Heart right ventricle (tissue), 16 donors: ENCODE measurements at regions not wholly inside any gene's neighbourhood (a gene's known extent, or its start where the extent isn't known, plus 50 kb on each side); places are given as distances from the start of the nearest gene placed in this dataset.

Experiments used
- ATAC-seq, 8 donors: fragments of 200-7000 bp; cut with Tn5 transposase; one replicate each; pipeline ENCODE4 v1.9.1; 2020; ENCODE audit warnings: mild to moderate bottlenecking in 8 of 8, moderate library complexity in 8 of 8, moderate number of reproducible peaks in 1 of 8
- DNase-seq, 2 donors: peaks; one replicate each; pipeline ENCODE4 v3.0.0-alpha.2; 2020
- H3K27ac ChIP-seq, 10 donors: fragments of 200-600 bp; sonication (generic) in 2 of 10; one replicate each; pipeline versions ENCODE4 v1.5.0 to v1.8.0; 2020 to 2022; ENCODE audit warnings: mild to moderate bottlenecking in 3 of 10
- H3K27me3 ChIP-seq, 7 donors: fragments of 200-600 bp; one replicate each; pipeline ENCODE4 v1.8.0; 2021 to 2022; ENCODE audit warnings: mild to moderate bottlenecking in 2 of 7
- H3K36me3 ChIP-seq, 9 donors: fragments of 200-600 bp; sonication (generic) in 1 of 9; one replicate each; pipeline versions ENCODE4 v1.5.0 to v1.8.0; 2020 to 2022; ENCODE audit warnings: mild to moderate bottlenecking in 2 of 9
- H3K4me1 ChIP-seq, 9 donors: fragments of 200-600 bp; sonication (generic) in 1 of 9; one replicate each; pipeline versions ENCODE4 v1.5.0 to v1.8.0; 2020 to 2022; ENCODE audit warnings: mild to moderate bottlenecking in 4 of 9
- H3K4me3 ChIP-seq, 10 donors: fragments of 200-600 bp; sonication (generic) in 2 of 10; one replicate each; pipeline versions ENCODE4 v1.5.0 to v1.8.0; 2020 to 2022; ENCODE audit warnings: mild to moderate bottlenecking in 7 of 10, moderate library complexity in 2 of 10
- H3K9me3 ChIP-seq, 11 donors: fragments of 200-600 bp in 10 of 11; sonication (generic) in 2 of 11; one replicate each; pipeline versions ENCODE4 v1.5.0 to v1.8.0; 2013 to 2022; ENCODE audit warnings: mild to moderate bottlenecking in 2 of 11, control low read depth in 1 of 11, moderate library complexity in 1 of 11
- WGBS, 2 donors: extraction: QIAGEN DNeasy Blood & Tissue Kit; methylation state at CpG; one replicate each; pipeline ENCODE4 v1.1.7; 2013; ENCODE audit warnings: inconsistent platforms in 1 of 2; 5-methylcytosine and 5-hydroxymethylcytosine counted together
- intact Hi-C, 10 donors: fragments of 100-400 bp; cut with DNase I; formaldehyde crosslinking; loops; one replicate each; pipeline versions ENCODE4 v1.11.1 to v1.14.2; 2022
- TF ChIP-seq, protein P1 (sequence below), 9 donors: fragments of 200-600 bp; sonication (generic) in 2 of 9; IDR thresholded peaks; one replicate each; pipeline versions ENCODE4 v1.5.0 to v1.8.0; 2021 to 2022; ENCODE audit warnings: antibody characterized with exemption in 9 of 9, mild to moderate bottlenecking in 5 of 9, moderate library complexity in 1 of 9
- donor health status: Arrhythmogenic right ventricular cardiomyopathy.
- donor health status: ischemic (EF 13 %, LVEDD 7.1; RV severe dilation, severe dysfunction).
- donor health status: healthy with polysubstance abuse.
- donor health status: DM: no; HTN: yes; CAD: no.
- donor health status: DM: no; HTN: no; CAD: no.
- donor health status: ischemic (EF 25% LVEDD 6.9; RV normal size, moderate dysfunction).
- donor health status: ischemic (EF 25% LVEDD 5.7; RV mildly dilated, moderate dysfunction).
- donor health status: healthy.
- donor health status: DM: yes; HTN: yes; CAD: no.
- donor health status: Ischemic cardiomyopathy.
- donor health status: ischemic (EF 35%, LVEDD 5.7; RV mildly dilated, moderate dysfunction).
- donor health status: nonischemic (EF 11% LVEDD 7.7; RV severe dilation, severe dysfunction).
- donor health status: DM: yes; HTN: yes; CAD: no.
- donor health status: PGD.
- donor health status: ischemic (EF 29% LVEDD 5.4; RV normal size, mild dysfunction).
- donor health status: nonischemic (EF 23%, LVEDD 6.1; RV moderate dilation, normal function).

DNA sequence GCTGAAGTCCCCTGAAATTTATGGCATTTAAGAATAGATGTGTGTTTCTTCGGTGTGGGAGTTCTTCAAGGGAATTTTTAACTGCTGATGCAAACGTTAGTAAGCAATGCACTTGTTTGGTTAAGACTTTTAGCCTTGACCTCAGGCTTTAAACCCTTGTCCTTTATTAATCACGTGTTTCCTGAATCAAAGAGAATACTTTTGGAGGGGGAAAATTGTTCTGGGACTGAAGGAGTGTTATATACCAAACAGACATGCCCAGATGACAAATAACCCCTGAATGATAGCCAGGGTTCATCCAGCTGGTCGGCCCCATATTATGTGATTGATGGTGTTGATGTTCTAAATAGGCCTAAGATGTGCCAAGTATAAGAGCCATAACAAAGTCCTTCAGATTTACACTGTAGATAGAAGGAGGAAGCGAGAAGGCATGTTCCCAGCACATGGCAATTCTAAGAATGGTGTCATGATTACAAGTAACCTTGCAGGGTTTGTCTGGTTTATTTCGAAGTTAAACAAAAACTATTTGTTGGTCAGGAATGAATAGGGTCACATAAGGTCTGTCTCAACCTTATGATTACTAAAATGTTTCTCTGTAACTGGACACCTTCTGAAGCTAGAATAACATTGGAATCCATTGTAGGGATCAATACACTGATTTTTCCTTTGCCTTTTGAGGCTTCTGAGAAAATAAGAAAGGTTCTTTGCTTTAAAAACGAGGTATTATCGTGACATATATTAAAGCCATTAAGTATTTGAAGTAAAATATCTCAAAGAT lies 124.2 kb upstream of the SEM1 start:
- 47 to 49% methylated on average over 8 of the region's 8 CpGs for WGBS, 2 donors
- ATAC-seq: no peak
- intact Hi-C loops: no loop called here
- TF ChIP-seq, protein P1, sequence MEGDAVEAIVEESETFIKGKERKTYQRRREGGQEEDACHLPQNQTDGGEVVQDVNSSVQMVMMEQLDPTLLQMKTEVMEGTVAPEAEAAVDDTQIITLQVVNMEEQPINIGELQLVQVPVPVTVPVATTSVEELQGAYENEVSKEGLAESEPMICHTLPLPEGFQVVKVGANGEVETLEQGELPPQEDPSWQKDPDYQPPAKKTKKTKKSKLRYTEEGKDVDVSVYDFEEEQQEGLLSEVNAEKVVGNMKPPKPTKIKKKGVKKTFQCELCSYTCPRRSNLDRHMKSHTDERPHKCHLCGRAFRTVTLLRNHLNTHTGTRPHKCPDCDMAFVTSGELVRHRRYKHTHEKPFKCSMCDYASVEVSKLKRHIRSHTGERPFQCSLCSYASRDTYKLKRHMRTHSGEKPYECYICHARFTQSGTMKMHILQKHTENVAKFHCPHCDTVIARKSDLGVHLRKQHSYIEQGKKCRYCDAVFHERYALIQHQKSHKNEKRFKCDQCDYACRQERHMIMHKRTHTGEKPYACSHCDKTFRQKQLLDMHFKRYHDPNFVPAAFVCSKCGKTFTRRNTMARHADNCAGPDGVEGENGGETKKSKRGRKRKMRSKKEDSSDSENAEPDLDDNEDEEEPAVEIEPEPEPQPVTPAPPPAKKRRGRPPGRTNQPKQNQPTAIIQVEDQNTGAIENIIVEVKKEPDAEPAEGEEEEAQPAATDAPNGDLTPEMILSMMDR (IDR thresholded peaks at IDR 0.05): no peak
- no peaks in the 10 kb centered on the region for H3K9me3 ChIP-seq
- DNase-seq: no peak
- no peaks in the 10 kb centered on the region for H3K27me3 ChIP-seq
- H3K4me1 ChIP-seq: peaks cover 0 to 16% (median 0%) of the 10 kb centered on the region in 9 donors
- no peaks in the 10 kb centered on the region for H3K36me3 ChIP-seq
- H3K27ac ChIP-seq: no peak overlapping the region
- H3K4me3 ChIP-seq: no peak overlapping the region

DNA sequence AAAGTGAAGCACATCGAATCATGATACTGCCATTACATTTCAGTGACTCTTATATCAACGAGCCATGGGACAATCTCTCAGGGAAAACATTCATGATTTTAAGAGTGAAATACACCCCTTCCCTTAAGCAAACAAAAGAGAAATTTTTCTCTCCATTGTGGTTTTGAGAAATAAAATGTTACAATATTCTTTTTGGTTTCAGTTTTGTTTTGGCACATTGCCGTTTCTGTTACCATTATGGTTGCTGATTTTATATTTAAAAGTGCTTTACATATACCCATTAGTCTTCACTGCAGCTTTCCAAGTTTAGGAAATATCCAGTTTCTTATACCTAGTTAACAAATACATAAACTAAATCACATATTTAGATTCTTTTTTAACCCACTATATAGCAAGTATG lies 126.8 kb upstream of the SEM1 start:
- H3K36me3 ChIP-seq: no peaks in the 10 kb centered on the region
- no peaks in the 10 kb centered on the region for H3K27me3 ChIP-seq
- no peak for ATAC-seq
- no peaks in the 10 kb centered on the region for H3K9me3 ChIP-seq
- peaks cover 0 to 16% (median 0%) of the 10 kb centered on the region in 9 donors for H3K4me1 ChIP-seq
- H3K4me3 ChIP-seq: peak overlapping the region in 1 of 10 donors; percentile 8
- TF ChIP-seq, protein P1 (IDR thresholded peaks at IDR 0.05): no peak
- H3K27ac ChIP-seq: no peak overlapping the region
- intact Hi-C loops: no loop called here
- 73 to 85% methylated on average over 3 of the region's 3 CpGs for WGBS, 2 donors
- no peak for DNase-seq

DNA sequence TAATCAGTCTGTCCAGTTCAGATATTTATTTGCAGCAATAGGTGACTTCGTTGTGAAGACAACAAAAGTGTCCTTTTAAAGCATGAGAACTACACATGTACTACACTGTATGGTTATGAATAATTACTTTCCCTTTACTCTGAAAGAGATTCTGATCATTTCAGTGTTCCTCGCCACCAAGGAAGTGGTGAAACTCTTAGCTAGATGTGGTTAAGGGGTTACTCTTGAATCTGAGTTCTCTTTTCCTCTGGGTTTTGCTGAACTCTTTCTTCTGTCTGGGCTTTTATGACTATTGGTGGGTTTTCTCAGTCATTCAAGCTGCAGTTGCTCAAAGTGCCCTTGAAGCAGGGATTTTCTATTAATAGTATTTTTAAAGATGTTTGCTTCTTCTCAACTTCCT lies 127.9 kb upstream of the SEM1 start:
- peak in 1 of 8 donors; percentile 42 for ATAC-seq
- intact Hi-C loops: no loop called here
- H3K4me1 ChIP-seq: peaks cover 0 to 16% (median 0%) of the 10 kb centered on the region in 9 donors
- H3K4me3 ChIP-seq: no peak overlapping the region
- TF ChIP-seq, protein P1 (IDR thresholded peaks at IDR 0.05): no peak
- peak overlapping the region in 2 of 10 donors; percentile 3 to 21 for H3K27ac ChIP-seq
- H3K27me3 ChIP-seq: no peaks in the 10 kb centered on the region
- WGBS, 2 donors: 59 to 64% methylated on average over 2 of the region's 2 CpGs
- H3K9me3 ChIP-seq: no peaks in the 10 kb centered on the region
- DNase-seq: no peak
- no peaks in the 10 kb centered on the region for H3K36me3 ChIP-seq

DNA sequence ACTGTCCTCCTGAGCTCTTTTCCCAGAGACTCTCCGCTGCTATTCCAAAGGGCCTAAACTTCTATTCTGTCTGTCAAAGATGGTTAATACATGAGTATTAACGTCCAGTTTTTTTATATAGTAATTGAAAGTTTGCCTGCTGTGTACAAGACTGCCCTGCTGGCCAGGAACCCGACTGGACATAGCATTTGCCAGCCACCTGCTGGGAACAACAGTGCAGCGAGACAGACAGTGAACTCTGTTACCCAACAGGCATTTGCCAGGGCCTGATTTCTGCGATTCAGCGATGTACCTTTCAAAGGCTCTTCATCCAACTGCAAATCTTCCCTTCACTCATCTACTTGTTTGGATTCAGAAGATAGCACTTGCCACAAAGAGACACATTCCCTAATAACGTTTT lies 128.8 kb upstream of the SEM1 start:
- 63% methylated on average over 7 of the region's 7 CpGs for WGBS, 2 donors
- Histone ChIP-seq H3K36me3 (no peaks in the 10 kb centered on the region), H3K4me1 (peaks cover 0 to 16% (median 0%) of the 10 kb centered on the region in 9 donors), H3K27ac (no peak overlapping the region), H3K4me3 (no peak overlapping the region), H3K27me3 (no peaks in the 10 kb centered on the region), H3K9me3 (no peaks in the 10 kb centered on the region)
- ATAC-seq: no peak
- DNase-seq: no peak
- TF ChIP-seq, protein P1 (IDR thresholded peaks at IDR 0.05): no peak
- intact Hi-C loops: no loop called here
